Hepatocyte (in vitro differentiated cells): ENCODE measurements at regions not wholly inside any gene's neighbourhood (a gene's known extent, or its start where the extent isn't known, plus 50 kb on each side); places are given as distances from the start of the nearest gene placed in this dataset.
"Not testable (repeated sequence)": the region's sequence is repeated elsewhere in the genome, so short reads cannot be mapped to it uniquely, and the experiment has no call there.

Source experiments
- DNase-seq: peaks from one replicate; pipeline ENCODE4 v3.0.0-alpha.2; 2016; ENCODE audit warnings: low spot score
- H2AFZ ChIP-seq: fragments of 200-600 bp; sonication (generic); 2 replicates; pipeline ENCODE4 v1.6.0; 2016; ENCODE audit warnings: antibody characterized with exemption, mild to moderate bottlenecking
- H3K27ac ChIP-seq: fragments of 200-600 bp; sonication (generic); 2 replicates; pipeline ENCODE4 v1.5.1; 2016; ENCODE audit warnings: mild to moderate bottlenecking
- H3K27me3 ChIP-seq: fragments of 200-600 bp; sonication (generic); 2 replicates; pipeline ENCODE4 v1.6.1; 2016
- H3K36me3 ChIP-seq: fragments of 200-600 bp; sonication (generic); replicated peaks from 2 replicates; pipeline ENCODE4 v1.5.1; 2016; ENCODE audit warnings: low read depth; ENCODE audit not compliant: insufficient read depth
- H3K4me1 ChIP-seq: fragments of 200-600 bp; sonication (generic); 2 replicates; pipeline ENCODE4 v1.5.1; 2016; ENCODE audit warnings: mild to moderate bottlenecking, moderate library complexity; ENCODE audit not compliant: insufficient read depth
- H3K4me2 ChIP-seq: fragments of 200-600 bp; sonication (generic); 2 replicates; pipeline ENCODE4 v1.6.0; 2016
- H3K4me3 ChIP-seq: fragments of 200-600 bp; sonication (generic); 2 replicates; pipeline ENCODE4 v1.5.1; 2016; ENCODE audit warnings: mild to moderate bottlenecking
- H3K79me2 ChIP-seq: fragments of 200-600 bp; sonication (generic); 2 replicates; pipeline ENCODE4 v1.6.0; 2017; ENCODE audit warnings: mild to moderate bottlenecking
- H3K9me2 ChIP-seq: fragments of 200-600 bp; sonication (generic); replicated peaks from 2 replicates; pipeline ENCODE4 v1.6.0; 2017; ENCODE audit warnings: mild to moderate bottlenecking; ENCODE audit not compliant: insufficient read depth
- H3K9me3 ChIP-seq: fragments of 200-600 bp; sonication (generic); 2 replicates; pipeline ENCODE4 v1.5.1; 2016; ENCODE audit warnings: low read depth, mild to moderate bottlenecking
- H4K20me1 ChIP-seq: fragments of 200-600 bp; sonication (generic); 2 replicates; pipeline ENCODE4 v1.6.0; 2016; ENCODE audit warnings: mild to moderate bottlenecking; ENCODE audit not compliant: insufficient read depth, poor library complexity, severe bottlenecking
- EZH2 ChIP-seq: fragments of 200-600 bp; sonication (generic); IDR thresholded peaks from 2 replicates; pipeline ENCODE4 v1.6.1; 2016; ENCODE audit warnings: antibody characterized with exemption, mild to moderate bottlenecking, borderline replicate concordance
- EZH2phosphoT487 ChIP-seq: fragments of 200-600 bp; sonication (generic); IDR thresholded peaks from one replicate; pipeline ENCODE4 v1.6.1; 2018; ENCODE audit warnings: antibody characterized with exemption, mild to moderate bottlenecking, low read depth, moderate library complexity; ENCODE audit not compliant: unreplicated experiment, severe bottlenecking
- WGBS: methylation state at CpG from one replicate; pipeline ENCODE4 v1.1.6; 2016; ENCODE audit warnings: low lambda C conversion rate; ENCODE audit errors: missing lambda C conversion rate; 5-methylcytosine and 5-hydroxymethylcytosine counted together
- TF ChIP-seq, protein P1 (sequence below): fragments of 200-600 bp; sonication (generic); IDR thresholded peaks from 2 replicates; pipeline ENCODE4 v1.5.1; 2016; ENCODE audit warnings: antibody characterized with exemption, mild to moderate bottlenecking; ENCODE audit not compliant: poor library complexity

DNA sequence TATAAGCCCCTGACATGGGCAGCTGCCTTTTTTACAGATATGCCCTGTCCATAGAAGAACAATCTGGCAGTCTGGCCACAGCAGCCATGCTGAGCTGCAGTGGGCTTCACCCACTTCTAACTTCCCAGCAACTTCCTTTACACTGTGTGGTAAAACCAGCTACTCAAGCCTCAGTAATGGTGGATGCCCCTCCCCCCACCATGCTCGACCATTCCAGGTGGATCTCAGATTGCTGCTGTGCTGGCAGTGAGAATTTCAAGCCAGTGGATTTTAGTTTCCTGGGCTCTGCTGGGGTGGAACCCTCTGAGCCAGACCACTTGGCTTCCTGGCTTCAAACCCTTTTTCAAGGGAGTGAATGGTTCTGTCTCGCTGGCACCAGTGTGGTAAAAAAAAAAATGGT, 355.9 kb upstream of the EDA2R start:
- Histone ChIP-seq H3K9me3 (no peaks in the 10 kb centered on the region), H3K27me3 (no peaks in the 10 kb centered on the region), H2AFZ (no peak overlapping the region), H3K36me3 (no peaks in the 10 kb centered on the region), H3K27ac (no peak overlapping the region), H3K4me1 (no peaks in the 10 kb centered on the region), H3K79me2 (no peaks in the 10 kb centered on the region), H3K9me2 (no peaks in the 10 kb centered on the region), H3K4me3 (no peak overlapping the region), H4K20me1 (no peaks in the 10 kb centered on the region), H3K4me2 (no peak overlapping the region)
- DNase-seq = no peak
- no peak for TF ChIP-seq EZH2phosphoT487
- 40% methylated on average over 2 of the region's 2 CpGs for WGBS

DNA sequence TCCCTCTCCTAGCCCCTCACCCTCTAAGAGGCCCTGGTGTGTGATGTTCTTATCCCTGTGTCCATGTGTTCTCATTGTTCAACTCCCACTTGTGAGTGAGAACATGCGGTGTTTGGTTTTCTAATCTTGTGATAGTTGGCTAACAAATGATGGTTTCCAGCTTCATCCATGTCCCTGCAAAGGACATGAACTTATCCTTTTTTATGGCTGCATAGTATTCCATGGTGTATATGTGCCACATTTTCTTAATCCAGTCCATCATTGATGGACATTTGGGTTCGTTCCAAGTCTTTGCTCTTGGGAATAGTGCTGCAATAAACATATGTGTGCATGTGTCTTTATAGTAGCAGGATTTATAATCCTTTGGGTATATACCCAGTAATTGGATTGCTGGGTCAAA, 353.2 kb upstream of the EDA2R start:
- not testable (repeated sequence) for H3K27me3 ChIP-seq, H2AFZ ChIP-seq, H3K79me2 ChIP-seq, H4K20me1 ChIP-seq, H3K36me3 ChIP-seq, H3K27ac ChIP-seq, H3K4me2 ChIP-seq, H3K9me3 ChIP-seq, H3K4me1 ChIP-seq, H3K9me2 ChIP-seq, DNase-seq, H3K4me3 ChIP-seq
- 80% methylated on average over 2 of the region's 2 CpGs for WGBS

DNA sequence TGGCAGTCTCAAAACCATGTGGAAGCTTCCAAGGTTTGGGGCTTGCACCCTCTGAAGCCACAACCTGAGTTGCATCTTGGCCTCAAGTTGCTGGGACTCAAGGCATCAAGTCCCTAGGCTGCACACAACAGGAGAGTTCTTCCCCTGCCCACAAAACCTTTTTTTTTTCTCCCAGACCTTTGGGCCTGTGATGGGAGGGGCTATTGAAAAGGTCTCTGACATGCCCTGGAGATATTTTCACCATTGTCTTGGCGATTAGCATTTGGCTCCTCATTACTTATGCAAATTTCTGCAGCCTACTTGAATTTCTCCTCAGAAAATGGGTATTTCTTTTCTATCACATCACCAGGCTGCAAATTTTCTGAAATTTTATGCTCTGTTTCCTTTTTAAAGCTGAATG, 349.5 kb upstream of the EDA2R start:
- H3K4me1 ChIP-seq = no peaks in the 10 kb centered on the region
- 22% methylated on average over 1 of the region's 1 CpG for WGBS
- no peak overlapping the region for H3K27ac ChIP-seq
- no peak overlapping the region for H3K4me3 ChIP-seq
- no peak for TF ChIP-seq EZH2phosphoT487
- TF ChIP-seq, protein P1, sequence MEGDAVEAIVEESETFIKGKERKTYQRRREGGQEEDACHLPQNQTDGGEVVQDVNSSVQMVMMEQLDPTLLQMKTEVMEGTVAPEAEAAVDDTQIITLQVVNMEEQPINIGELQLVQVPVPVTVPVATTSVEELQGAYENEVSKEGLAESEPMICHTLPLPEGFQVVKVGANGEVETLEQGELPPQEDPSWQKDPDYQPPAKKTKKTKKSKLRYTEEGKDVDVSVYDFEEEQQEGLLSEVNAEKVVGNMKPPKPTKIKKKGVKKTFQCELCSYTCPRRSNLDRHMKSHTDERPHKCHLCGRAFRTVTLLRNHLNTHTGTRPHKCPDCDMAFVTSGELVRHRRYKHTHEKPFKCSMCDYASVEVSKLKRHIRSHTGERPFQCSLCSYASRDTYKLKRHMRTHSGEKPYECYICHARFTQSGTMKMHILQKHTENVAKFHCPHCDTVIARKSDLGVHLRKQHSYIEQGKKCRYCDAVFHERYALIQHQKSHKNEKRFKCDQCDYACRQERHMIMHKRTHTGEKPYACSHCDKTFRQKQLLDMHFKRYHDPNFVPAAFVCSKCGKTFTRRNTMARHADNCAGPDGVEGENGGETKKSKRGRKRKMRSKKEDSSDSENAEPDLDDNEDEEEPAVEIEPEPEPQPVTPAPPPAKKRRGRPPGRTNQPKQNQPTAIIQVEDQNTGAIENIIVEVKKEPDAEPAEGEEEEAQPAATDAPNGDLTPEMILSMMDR = no peak
- TF ChIP-seq EZH2 = no peak
- no peaks in the 10 kb centered on the region for H3K36me3 ChIP-seq
- H3K79me2 ChIP-seq = no peaks in the 10 kb centered on the region
- H4K20me1 ChIP-seq = no peaks in the 10 kb centered on the region
- no peak for DNase-seq
- no peak overlapping the region for H2AFZ ChIP-seq
- H3K4me2 ChIP-seq = no peak overlapping the region
- H3K9me2 ChIP-seq = no peaks in the 10 kb centered on the region
- no peaks in the 10 kb centered on the region for H3K27me3 ChIP-seq
- H3K9me3 ChIP-seq = no peaks in the 10 kb centered on the region

DNA sequence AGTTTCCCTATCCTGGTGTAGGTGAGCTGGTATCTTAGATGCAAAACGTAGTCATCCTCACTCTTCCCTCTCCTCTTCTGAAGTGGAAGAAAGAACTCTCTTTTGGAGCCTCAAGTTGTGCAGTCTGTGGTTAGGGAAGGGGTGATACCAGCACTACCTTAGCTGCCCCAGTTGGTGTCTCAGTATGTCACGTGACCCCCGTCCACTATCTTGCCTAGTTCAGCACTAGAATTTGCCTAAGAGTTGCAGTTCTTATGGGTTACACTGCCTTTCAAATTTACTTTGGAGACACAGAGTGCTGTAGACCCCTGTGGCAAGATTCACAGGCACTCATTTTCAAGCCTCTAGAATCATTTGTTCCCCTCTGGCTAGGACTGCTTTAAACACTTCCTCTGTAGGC, 322.8 kb upstream of the EDA2R start:
- Histone ChIP-seq H3K4me2 (no peak overlapping the region), H2AFZ (no peak overlapping the region), H3K27me3 (no peaks in the 10 kb centered on the region), H3K9me3 (no peaks in the 10 kb centered on the region), H3K79me2 (no peaks in the 10 kb centered on the region), H3K27ac (no peak overlapping the region), H3K36me3 (no peaks in the 10 kb centered on the region), H4K20me1 (no peaks in the 10 kb centered on the region), H3K4me3 (no peak overlapping the region), H3K9me2 (no peaks in the 10 kb centered on the region), H3K4me1 (no peaks in the 10 kb centered on the region)
- WGBS = 54% methylated on average over 3 of the region's 3 CpGs
- DNase-seq = no peak
- TF ChIP-seq EZH2 (no peak), EZH2phosphoT487 (no peak)
- TF ChIP-seq, protein P1 = no peak

GRCh38 chrX:66931713-66932112, 292.8 kb upstream of the EDA2R start:
- no peak for TF ChIP-seq EZH2
- no peak for DNase-seq
- WGBS = 49% methylated on average over 1 of the region's 1 CpG
- H3K27me3 ChIP-seq = no peaks in the 10 kb centered on the region
- H3K27ac ChIP-seq = no peak overlapping the region
- H3K4me1 ChIP-seq = no peaks in the 10 kb centered on the region
- H3K9me2 ChIP-seq = no peaks in the 10 kb centered on the region
- H3K4me3 ChIP-seq = no peak overlapping the region
- H2AFZ ChIP-seq = no peak overlapping the region
- H4K20me1 ChIP-seq = no peaks in the 10 kb centered on the region
- H3K36me3 ChIP-seq = no peaks in the 10 kb centered on the region
- no peaks in the 10 kb centered on the region for H3K9me3 ChIP-seq
- H3K79me2 ChIP-seq = no peaks in the 10 kb centered on the region
- H3K4me2 ChIP-seq = no peak overlapping the region

- H4K20me1 ChIP-seq, H3K27ac ChIP-seq, H3K9me2 ChIP-seq, H3K79me2 ChIP-seq, H3K9me3 ChIP-seq, H3K4me1 ChIP-seq, H3K4me3 ChIP-seq, H3K4me2 ChIP-seq, H3K27me3 ChIP-seq, DNase-seq, H2AFZ ChIP-seq, H3K36me3 ChIP-seq: not testable (repeated sequence)
- 91% methylated on average over 18 of the region's 18 CpGs for WGBS
These were observed 291.6 kb upstream of the EDA2R start for GRCh38 chrX:66930516-66930915.
